ENCODE measurements at regions not wholly inside any gene's neighbourhood (a gene's known extent, or its start where the extent isn't known, plus 50 kb on each side); places are given as distances from the start of the nearest gene placed in this dataset.
"Not testable (repeated sequence)": the region's sequence is repeated elsewhere in the genome, so short reads cannot be mapped to it uniquely, and the experiment has no call there.

DNA sequence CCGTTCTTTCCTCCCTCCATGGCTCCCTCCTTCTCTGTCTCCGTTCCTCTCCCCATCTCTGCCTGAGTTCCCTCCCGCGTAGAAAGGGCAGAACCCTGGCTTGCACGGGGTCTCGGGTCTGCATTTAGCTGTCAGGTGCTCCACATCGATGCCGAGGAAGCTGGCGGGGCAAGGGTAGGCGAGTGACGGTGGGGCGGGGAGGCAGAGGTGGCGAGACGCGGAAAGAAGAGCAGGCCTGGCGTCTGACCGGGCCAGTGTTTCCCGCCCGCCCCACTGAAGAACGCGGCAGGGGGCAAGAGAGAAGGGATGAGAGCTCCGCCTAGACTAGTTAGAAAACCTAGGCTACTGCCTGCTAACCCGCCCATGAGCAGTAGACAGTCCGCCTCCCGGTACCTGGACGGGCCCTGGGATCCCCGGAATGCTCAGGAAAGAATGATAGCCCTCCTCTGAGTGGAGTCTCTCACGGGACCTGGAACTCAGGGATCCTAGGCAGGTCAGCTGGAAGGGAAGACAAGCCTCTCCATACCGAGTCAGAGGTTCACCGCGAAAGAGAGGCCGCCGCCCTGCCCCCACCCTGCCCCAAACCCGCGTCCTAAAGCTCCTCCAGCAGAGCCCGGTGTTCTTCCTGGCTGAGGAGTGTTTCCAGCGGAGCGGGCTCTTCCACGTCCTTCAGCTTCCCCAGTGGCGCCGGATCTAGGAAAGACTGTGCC, 357.9 kb upstream of the DEFB115 start:
- not testable (repeated sequence) for TF ChIP-seq EZH2 (IDR thresholded peaks at IDR 0.05; ENCODE audit: borderline replicate concordance, low read depth, low read length, poor library complexity, severe bottlenecking)
- TF ChIP-seq, protein P1, sequence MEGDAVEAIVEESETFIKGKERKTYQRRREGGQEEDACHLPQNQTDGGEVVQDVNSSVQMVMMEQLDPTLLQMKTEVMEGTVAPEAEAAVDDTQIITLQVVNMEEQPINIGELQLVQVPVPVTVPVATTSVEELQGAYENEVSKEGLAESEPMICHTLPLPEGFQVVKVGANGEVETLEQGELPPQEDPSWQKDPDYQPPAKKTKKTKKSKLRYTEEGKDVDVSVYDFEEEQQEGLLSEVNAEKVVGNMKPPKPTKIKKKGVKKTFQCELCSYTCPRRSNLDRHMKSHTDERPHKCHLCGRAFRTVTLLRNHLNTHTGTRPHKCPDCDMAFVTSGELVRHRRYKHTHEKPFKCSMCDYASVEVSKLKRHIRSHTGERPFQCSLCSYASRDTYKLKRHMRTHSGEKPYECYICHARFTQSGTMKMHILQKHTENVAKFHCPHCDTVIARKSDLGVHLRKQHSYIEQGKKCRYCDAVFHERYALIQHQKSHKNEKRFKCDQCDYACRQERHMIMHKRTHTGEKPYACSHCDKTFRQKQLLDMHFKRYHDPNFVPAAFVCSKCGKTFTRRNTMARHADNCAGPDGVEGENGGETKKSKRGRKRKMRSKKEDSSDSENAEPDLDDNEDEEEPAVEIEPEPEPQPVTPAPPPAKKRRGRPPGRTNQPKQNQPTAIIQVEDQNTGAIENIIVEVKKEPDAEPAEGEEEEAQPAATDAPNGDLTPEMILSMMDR (conservative IDR thresholded peaks at IDR 0.05; ENCODE audit: low read depth, low read length), result not testable (repeated sequence)

Data from A673 (cell line).